GM23338 (cell line): ENCODE measurements at regions not wholly inside any gene's neighbourhood (a gene's known extent, or its start where the extent isn't known, plus 50 kb on each side); places are given as distances from the start of the nearest gene placed in this dataset.

Experiments used
- ATAC-seq: fragments of 200-7000 bp; cut with Tn5 transposase; 3 replicates; pipeline ENCODE4 v1.9.1; 2020
- DNase-seq: peaks from one replicate; pipeline ENCODE4 v3.0.0-alpha.2; 2015; ENCODE audit warnings: low spot score
- H2AFZ ChIP-seq: fragments of 200-600 bp; sonication (generic); 2 replicates; pipeline ENCODE4 v1.8.0; 2016; ENCODE audit warnings: antibody characterized with exemption, mild to moderate bottlenecking, moderate library complexity
- H3F3A ChIP-seq: fragments of 200-600 bp; sonication (generic); replicated peaks from 2 replicates; pipeline ENCODE4 v1.8.0; 2017; ENCODE audit warnings: antibody characterized with exemption, mixed run types, low read depth
- H3K27ac ChIP-seq: fragments of 200-600 bp; sonication (generic); 2 replicates; pipeline ENCODE4 v1.6.1; 2016; ENCODE audit warnings: low read depth
- H3K27me3 ChIP-seq: fragments of 200-600 bp; sonication (generic); 2 replicates; pipeline ENCODE4 v1.8.0; 2016; ENCODE audit warnings: mild to moderate bottlenecking, mixed run types, moderate library complexity; ENCODE audit not compliant: insufficient read depth
- H3K36me3 ChIP-seq: fragments of 200-600 bp; sonication (generic); 2 replicates; pipeline ENCODE4 v1.8.0; 2016; ENCODE audit warnings: mild to moderate bottlenecking; ENCODE audit not compliant: insufficient read depth
- H3K4me1 ChIP-seq: fragments of 200-600 bp; sonication (generic); 2 replicates; pipeline ENCODE4 v1.8.0; 2016; ENCODE audit warnings: mild to moderate bottlenecking, moderate library complexity; ENCODE audit not compliant: insufficient read depth
- H3K4me2 ChIP-seq: fragments of 200-600 bp; sonication (generic); 2 replicates; pipeline ENCODE4 v1.7.1; 2017; ENCODE audit warnings: mixed run types
- H3K4me3 ChIP-seq: fragments of 200-600 bp; sonication (generic); 2 replicates; pipeline ENCODE4 v1.6.1; 2016; ENCODE audit warnings: mixed run types
- H3K79me2 ChIP-seq: fragments of 200-600 bp; sonication (generic); replicated peaks from 2 replicates; pipeline ENCODE4 v1.8.0; 2017; ENCODE audit warnings: mild to moderate bottlenecking; ENCODE audit not compliant: insufficient read depth
- H3K9me2 ChIP-seq: fragments of 200-600 bp; sonication (generic); 2 replicates; pipeline ENCODE4 v1.8.0; 2017; ENCODE audit not compliant: insufficient read depth
- H4K20me1 ChIP-seq: fragments of 200-600 bp; sonication (generic); replicated peaks from 2 replicates; pipeline ENCODE4 v1.8.0; 2017; ENCODE audit warnings: mild to moderate bottlenecking; ENCODE audit not compliant: insufficient read depth
- H3K27ac Mint-ChIP-seq: 2 replicates; pipeline ENCODE4 v1.8.0; 2020; ENCODE audit warnings: inconsistent platforms, mild to moderate bottlenecking, moderate library complexity, mixed read lengths
- H3K27me3 Mint-ChIP-seq: 3 replicates; pipeline ENCODE4 v1.8.0; 2022; ENCODE audit warnings: low read depth, mild to moderate bottlenecking, moderate library complexity, mixed read lengths, inconsistent platforms; ENCODE audit not compliant: insufficient read depth, poor library complexity
- H3K36me3 Mint-ChIP-seq: 3 replicates; pipeline ENCODE4 v1.8.0; 2021; ENCODE audit warnings: low read depth, mild to moderate bottlenecking, inconsistent platforms, moderate library complexity, mixed read lengths
- H3K4me1 Mint-ChIP-seq: 3 replicates; pipeline ENCODE4 v1.8.0; 2020; ENCODE audit warnings: mild to moderate bottlenecking, inconsistent platforms, mixed read lengths
- H3K4me3 Mint-ChIP-seq: 3 replicates; pipeline ENCODE4 v1.8.0; 2021; ENCODE audit warnings: moderate library complexity, mild to moderate bottlenecking, inconsistent platforms, mixed read lengths
- H3K9me3 Mint-ChIP-seq: 3 replicates; pipeline ENCODE4 v1.8.0; 2020; ENCODE audit warnings: moderate library complexity, mild to moderate bottlenecking, inconsistent platforms, mixed read lengths
- CREB1 ChIP-seq: fragments of 250-450 bp; sonication (Bioruptor Pico); IDR thresholded peaks from 2 replicates; pipeline ENCODE4 v1.5.0; 2020; ENCODE audit warnings: low read depth, mild to moderate bottlenecking, moderate library complexity
- EZH2 ChIP-seq: fragments of 200-600 bp; sonication (generic); IDR thresholded peaks from one replicate; pipeline ENCODE4 v1.8.0; 2017; ENCODE audit warnings: antibody characterized with exemption, mild to moderate bottlenecking, low read depth; ENCODE audit not compliant: unreplicated experiment
- EZH2phosphoT487 ChIP-seq: fragments of 200-600 bp; sonication (generic); IDR thresholded peaks from one replicate; pipeline ENCODE4 v1.8.1; 2018; ENCODE audit warnings: antibody characterized with exemption; ENCODE audit not compliant: unreplicated experiment
- JUNB ChIP-seq: IDR thresholded peaks from one replicate; pipeline ENCODE4 v1.6.1; 2016; ENCODE audit warnings: antibody characterized with exemption; ENCODE audit not compliant: unreplicated experiment
- NANOG ChIP-seq: IDR thresholded peaks from 2 replicates; pipeline ENCODE4 v1.6.1; 2016; ENCODE audit warnings: antibody characterized with exemption, borderline replicate concordance
- POLR2AphosphoS5 ChIP-seq: IDR thresholded peaks from 2 replicates; pipeline ENCODE4 v1.6.1; 2016; ENCODE audit warnings: antibody characterized with exemption, low read depth
- STAT1 ChIP-seq: IDR thresholded peaks from one replicate; pipeline ENCODE4 v1.6.1; 2016; ENCODE audit warnings: antibody characterized with exemption; ENCODE audit not compliant: unreplicated experiment
- ZNF114 ChIP-seq: fragments of 250-450 bp; sonication (Bioruptor Pico); IDR thresholded peaks from 2 replicates; pipeline ENCODE4 v1.5.0; 2020; ENCODE audit warnings: mild to moderate bottlenecking, moderate library complexity
- TF ChIP-seq, protein P1 (sequence below): fragments of 250-450 bp; sonication (Bioruptor Pico); IDR thresholded peaks from 2 replicates; pipeline ENCODE4 v1.5.0; 2020; ENCODE audit warnings: mild to moderate bottlenecking, moderate library complexity
- TF ChIP-seq, protein P2 (sequence below): IDR thresholded peaks from one replicate; pipeline ENCODE4 v1.6.1; 2018; ENCODE audit warnings: antibody characterized with exemption; ENCODE audit not compliant: unreplicated experiment

DNA sequence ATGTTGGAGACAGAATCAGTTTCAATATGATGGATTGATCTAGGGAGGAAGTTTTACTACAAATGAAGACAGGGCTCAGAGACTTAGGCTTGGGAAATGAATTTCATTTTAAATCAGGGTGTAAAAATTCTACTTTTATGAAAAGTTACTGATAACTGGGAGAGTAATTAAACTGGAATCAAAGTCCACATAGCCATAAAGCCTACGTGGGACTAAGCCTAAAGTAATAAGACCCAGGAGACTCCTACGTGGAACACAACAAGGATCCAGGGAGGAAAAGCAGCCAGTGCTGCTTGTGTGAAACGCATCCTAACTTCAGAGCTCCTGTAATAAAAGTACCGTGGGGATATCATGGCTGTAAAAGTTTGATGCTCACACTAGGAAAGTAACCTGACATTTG is 152.0 kb upstream of the MYO16 start (continued):
- TF ChIP-seq, protein P1, sequence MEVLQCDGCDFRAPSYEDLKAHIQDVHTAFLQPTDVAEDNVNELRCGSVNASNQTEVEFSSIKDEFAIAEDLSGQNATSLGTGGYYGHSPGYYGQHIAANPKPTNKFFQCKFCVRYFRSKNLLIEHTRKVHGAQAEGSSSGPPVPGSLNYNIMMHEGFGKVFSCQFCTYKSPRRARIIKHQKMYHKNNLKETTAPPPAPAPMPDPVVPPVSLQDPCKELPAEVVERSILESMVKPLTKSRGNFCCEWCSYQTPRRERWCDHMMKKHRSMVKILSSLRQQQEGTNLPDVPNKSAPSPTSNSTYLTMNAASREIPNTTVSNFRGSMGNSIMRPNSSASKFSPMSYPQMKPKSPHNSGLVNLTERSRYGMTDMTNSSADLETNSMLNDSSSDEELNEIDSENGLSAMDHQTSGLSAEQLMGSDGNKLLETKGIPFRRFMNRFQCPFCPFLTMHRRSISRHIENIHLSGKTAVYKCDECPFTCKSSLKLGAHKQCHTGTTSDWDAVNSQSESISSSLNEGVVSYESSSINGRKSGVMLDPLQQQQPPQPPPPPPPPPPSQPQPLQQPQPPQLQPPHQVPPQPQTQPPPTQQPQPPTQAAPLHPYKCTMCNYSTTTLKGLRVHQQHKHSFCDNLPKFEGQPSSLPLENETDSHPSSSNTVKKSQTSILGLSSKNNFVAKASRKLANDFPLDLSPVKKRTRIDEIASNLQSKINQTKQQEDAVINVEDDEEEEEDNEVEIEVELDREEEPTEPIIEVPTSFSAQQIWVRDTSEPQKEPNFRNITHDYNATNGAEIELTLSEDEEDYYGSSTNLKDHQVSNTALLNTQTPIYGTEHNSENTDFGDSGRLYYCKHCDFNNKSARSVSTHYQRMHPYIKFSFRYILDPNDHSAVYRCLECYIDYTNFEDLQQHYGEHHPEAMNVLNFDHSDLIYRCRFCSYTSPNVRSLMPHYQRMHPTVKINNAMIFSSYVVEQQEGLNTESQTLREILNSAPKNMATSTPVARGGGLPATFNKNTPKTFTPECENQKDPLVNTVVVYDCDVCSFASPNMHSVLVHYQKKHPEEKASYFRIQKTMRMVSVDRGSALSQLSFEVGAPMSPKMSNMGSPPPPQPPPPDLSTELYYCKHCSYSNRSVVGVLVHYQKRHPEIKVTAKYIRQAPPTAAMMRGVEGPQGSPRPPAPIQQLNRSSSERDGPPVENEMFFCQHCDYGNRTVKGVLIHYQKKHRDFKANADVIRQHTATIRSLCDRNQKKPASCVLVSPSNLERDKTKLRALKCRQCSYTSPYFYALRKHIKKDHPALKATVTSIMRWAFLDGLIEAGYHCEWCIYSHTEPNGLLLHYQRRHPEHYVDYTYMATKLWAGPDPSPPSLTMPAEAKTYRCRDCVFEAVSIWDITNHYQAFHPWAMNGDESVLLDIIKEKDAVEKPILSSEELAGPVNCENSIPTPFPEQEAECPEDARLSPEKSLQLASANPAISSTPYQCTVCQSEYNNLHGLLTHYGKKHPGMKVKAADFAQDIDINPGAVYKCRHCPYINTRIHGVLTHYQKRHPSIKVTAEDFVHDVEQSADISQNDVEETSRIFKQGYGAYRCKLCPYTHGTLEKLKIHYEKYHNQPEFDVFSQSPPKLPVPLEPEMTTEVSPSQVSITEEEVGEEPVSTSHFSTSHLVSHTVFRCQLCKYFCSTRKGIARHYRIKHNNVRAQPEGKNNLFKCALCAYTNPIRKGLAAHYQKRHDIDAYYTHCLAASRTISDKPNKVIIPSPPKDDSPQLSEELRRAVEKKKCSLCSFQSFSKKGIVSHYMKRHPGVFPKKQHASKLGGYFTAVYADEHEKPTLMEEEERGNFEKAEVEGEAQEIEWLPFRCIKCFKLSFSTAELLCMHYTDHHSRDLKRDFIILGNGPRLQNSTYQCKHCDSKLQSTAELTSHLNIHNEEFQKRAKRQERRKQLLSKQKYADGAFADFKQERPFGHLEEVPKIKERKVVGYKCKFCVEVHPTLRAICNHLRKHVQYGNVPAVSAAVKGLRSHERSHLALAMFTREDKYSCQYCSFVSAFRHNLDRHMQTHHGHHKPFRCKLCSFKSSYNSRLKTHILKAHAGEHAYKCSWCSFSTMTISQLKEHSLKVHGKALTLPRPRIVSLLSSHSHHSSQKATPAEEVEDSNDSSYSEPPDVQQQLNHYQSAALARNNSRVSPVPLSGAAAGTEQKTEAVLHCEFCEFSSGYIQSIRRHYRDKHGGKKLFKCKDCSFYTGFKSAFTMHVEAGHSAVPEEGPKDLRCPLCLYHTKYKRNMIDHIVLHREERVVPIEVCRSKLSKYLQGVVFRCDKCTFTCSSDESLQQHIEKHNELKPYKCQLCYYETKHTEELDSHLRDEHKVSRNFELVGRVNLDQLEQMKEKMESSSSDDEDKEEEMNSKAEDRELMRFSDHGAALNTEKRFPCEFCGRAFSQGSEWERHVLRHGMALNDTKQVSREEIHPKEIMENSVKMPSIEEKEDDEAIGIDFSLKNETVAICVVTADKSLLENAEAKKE (CRISPR knock-in tag) = no peak
- TF ChIP-seq NANOG (no peak), CREB1 (no peak)
- TF ChIP-seq, protein P2, sequence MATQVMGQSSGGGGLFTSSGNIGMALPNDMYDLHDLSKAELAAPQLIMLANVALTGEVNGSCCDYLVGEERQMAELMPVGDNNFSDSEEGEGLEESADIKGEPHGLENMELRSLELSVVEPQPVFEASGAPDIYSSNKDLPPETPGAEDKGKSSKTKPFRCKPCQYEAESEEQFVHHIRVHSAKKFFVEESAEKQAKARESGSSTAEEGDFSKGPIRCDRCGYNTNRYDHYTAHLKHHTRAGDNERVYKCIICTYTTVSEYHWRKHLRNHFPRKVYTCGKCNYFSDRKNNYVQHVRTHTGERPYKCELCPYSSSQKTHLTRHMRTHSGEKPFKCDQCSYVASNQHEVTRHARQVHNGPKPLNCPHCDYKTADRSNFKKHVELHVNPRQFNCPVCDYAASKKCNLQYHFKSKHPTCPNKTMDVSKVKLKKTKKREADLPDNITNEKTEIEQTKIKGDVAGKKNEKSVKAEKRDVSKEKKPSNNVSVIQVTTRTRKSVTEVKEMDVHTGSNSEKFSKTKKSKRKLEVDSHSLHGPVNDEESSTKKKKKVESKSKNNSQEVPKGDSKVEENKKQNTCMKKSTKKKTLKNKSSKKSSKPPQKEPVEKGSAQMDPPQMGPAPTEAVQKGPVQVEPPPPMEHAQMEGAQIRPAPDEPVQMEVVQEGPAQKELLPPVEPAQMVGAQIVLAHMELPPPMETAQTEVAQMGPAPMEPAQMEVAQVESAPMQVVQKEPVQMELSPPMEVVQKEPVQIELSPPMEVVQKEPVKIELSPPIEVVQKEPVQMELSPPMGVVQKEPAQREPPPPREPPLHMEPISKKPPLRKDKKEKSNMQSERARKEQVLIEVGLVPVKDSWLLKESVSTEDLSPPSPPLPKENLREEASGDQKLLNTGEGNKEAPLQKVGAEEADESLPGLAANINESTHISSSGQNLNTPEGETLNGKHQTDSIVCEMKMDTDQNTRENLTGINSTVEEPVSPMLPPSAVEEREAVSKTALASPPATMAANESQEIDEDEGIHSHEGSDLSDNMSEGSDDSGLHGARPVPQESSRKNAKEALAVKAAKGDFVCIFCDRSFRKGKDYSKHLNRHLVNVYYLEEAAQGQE = no peak

DNA sequence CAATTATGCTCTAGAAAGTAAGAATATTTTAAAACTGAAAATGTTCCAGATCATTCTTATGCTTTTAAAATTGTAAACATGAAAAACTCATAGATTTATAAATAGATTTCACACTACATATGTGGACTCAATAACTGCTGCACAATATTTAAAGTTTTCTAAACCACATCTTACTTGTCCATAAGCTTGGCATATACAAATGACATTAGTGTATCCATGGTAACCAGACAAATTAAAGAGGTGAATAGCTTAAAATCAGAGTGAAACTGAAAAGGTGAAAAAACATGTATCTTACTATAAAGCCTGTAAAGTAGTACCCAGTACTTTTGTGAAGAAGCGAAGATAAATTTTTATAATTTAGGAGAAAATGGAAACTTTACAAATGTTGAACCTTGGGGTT is 151.2 kb upstream of the MYO16 start:
- Histone ChIP-seq H3K9me2 (no peaks in the 10 kb centered on the region), H4K20me1 (no peaks in the 10 kb centered on the region), H3K36me3 (no peaks in the 10 kb centered on the region), H3K27ac (no peak overlapping the region), H3F3A (no peaks in the 10 kb centered on the region), H3K27me3 (no peaks in the 10 kb centered on the region), H3K4me1 (no peaks in the 10 kb centered on the region), H3K4me2 (no peak overlapping the region), H3K79me2 (no peaks in the 10 kb centered on the region), H2AFZ (no peak overlapping the region), H3K4me3 (no peak overlapping the region)
- ATAC-seq (no peak), DNase-seq (no peak)
- Mint-ChIP-seq H3K36me3 (no peaks in the 10 kb centered on the region), H3K9me3 (no peaks in the 10 kb centered on the region), H3K4me3 (no peak overlapping the region), H3K27ac (no peak overlapping the region), H3K4me1 (no peaks in the 10 kb centered on the region), H3K27me3 (no peaks in the 10 kb centered on the region)
- TF ChIP-seq STAT1 (no peak), NANOG (no peak), EZH2phosphoT487 (no peak), CREB1 (no peak), JUNB (no peak), ZNF114 (CRISPR knock-in tag) (no peak), EZH2 (no peak), POLR2AphosphoS5 (no peak)
- TF ChIP-seq, protein P2 = no peak
